ENCODE measurements at regions not wholly inside any gene's neighbourhood (a gene's known extent, or its start where the extent isn't known, plus 50 kb on each side); places are given as distances from the start of the nearest gene placed in this dataset.

GRCh38 chr9:30459156-30459555 lies 1925.3 kb upstream of the ACO1 start:
- dilution Hi-C loops (cut with HindIII; ENCODE audit: low sequenced_read_pairs, unreplicated experiment), result no loop called here
- intact Hi-C loops (cut with micrococcal nuclease), result no loop called here

More at GRCh38 chr9:30459156-30459555, 1925.3 kb upstream of the ACO1 start:
- DNase-seq (no peak), ATAC-seq (ENCODE audit: low read depth) (no peak)
- Histone ChIP-seq H3K79me1 (ENCODE audit: low read depth in 1 of 2, low read length in 2 of 2) (no peaks in the 10 kb centered on the region), H3K18ac (ENCODE audit: low read depth, low read length) (no peak overlapping the region), H3K27me3 (ENCODE audit: control insufficient read depth, insufficient read depth, low read length) (no peaks in the 10 kb centered on the region), H2AK5ac (ENCODE audit: low read depth, low read length) (no peak overlapping the region), H3K23ac (ENCODE audit: low read depth, low read length) (no peak overlapping the region), H3K36me3 (ENCODE audit: control insufficient read depth, insufficient read depth, low read length) (no peaks in the 10 kb centered on the region), H2BK20ac (ENCODE audit: low read depth, low read length) (no peak overlapping the region), H2AFZ (replicated peaks; ENCODE audit: low read length, poor library complexity) (no peak overlapping the region), H3K9me1 (ENCODE audit: insufficient read depth, low read length) (no peaks in the 10 kb centered on the region), H3K27ac (ENCODE audit: insufficient read depth, low read length) (no peak overlapping the region), H4K5ac (ENCODE audit: low read depth, low read length) (no peak overlapping the region), H3K4me2 (ENCODE audit: low read depth, low read length) (no peak overlapping the region), H3K9me3 (ENCODE audit: control insufficient read depth, insufficient read depth, low read length) (no peaks in the 10 kb centered on the region), H2BK5ac (ENCODE audit: low read depth, low read length, poor library complexity, severe bottlenecking) (no peak overlapping the region), H4K91ac (ENCODE audit: insufficient read depth, low read depth, low read length) (no peak overlapping the region), H3K14ac (replicated peaks; ENCODE audit: low read depth, low read length) (no peak overlapping the region), H4K20me1 (ENCODE audit: insufficient read depth, low read length) (no peaks in the 10 kb centered on the region), H2BK120ac (ENCODE audit: low read depth, low read length) (no peak overlapping the region), H3K4me1 (ENCODE audit: control insufficient read depth, insufficient read depth, low read length) (no peaks in the 10 kb centered on the region), H3K56ac (ENCODE audit: extremely low read depth, insufficient read depth, low read length) (no peak overlapping the region), H3K9ac (ENCODE audit: low read depth, low read length) (no peak overlapping the region), H3K4me3 (ENCODE audit: insufficient read depth, low read depth, low read length) (no peak overlapping the region), H4K8ac (ENCODE audit: low read depth in 2 of 2, low read length in 2 of 2) (no peak overlapping the region), H2AK9ac (replicated peaks; ENCODE audit: low read depth, low read length, poor library complexity) (no peak overlapping the region), H3K4ac (ENCODE audit: low read depth, low read length) (no peak overlapping the region), H2BK15ac (ENCODE audit: low read depth, low read length) (no peak overlapping the region)
- ChIA-PET POLR2A (ENCODE audit: unreplicated experiment) (no interaction called here), CTCF (no interaction called here)
- BruUV-seq (replicated peaks), result no TSS peak
- TF ChIP-seq RCOR1 (IDR thresholded peaks at IDR 0.05; ENCODE audit: insufficient replicate concordance, low read length) (no peak), BHLHE40 (IDR thresholded peaks at IDR 0.05; ENCODE audit: low read depth, low read length) (no peak), USF2 (IDR thresholded peaks at IDR 0.05; ENCODE audit: low read depth, low read length) (no peak), CEBPB (IDR thresholded peaks at IDR 0.05; ENCODE audit: low read depth, low read length) (no peak), RFX5 (IDR thresholded peaks at IDR 0.05; ENCODE audit: low read depth, low read length) (no peak), SMC3 (IDR thresholded peaks at IDR 0.05; ENCODE audit: low read depth, low read length) (no peak), FOS (IDR thresholded peaks at IDR 0.05; ENCODE audit: low read depth, low read length) (no peak), CHD1 (IDR thresholded peaks at IDR 0.05; ENCODE audit: low read depth, low read length) (no peak), MXI1 (IDR thresholded peaks at IDR 0.05; ENCODE audit: borderline replicate concordance, low read depth, low read length) (no peak)
- TF ChIP-seq, protein P1, sequence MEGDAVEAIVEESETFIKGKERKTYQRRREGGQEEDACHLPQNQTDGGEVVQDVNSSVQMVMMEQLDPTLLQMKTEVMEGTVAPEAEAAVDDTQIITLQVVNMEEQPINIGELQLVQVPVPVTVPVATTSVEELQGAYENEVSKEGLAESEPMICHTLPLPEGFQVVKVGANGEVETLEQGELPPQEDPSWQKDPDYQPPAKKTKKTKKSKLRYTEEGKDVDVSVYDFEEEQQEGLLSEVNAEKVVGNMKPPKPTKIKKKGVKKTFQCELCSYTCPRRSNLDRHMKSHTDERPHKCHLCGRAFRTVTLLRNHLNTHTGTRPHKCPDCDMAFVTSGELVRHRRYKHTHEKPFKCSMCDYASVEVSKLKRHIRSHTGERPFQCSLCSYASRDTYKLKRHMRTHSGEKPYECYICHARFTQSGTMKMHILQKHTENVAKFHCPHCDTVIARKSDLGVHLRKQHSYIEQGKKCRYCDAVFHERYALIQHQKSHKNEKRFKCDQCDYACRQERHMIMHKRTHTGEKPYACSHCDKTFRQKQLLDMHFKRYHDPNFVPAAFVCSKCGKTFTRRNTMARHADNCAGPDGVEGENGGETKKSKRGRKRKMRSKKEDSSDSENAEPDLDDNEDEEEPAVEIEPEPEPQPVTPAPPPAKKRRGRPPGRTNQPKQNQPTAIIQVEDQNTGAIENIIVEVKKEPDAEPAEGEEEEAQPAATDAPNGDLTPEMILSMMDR (conservative IDR thresholded peaks at IDR 0.05; ENCODE audit: low read depth, low read length), result no peak
- TF ChIP-seq, protein P2, sequence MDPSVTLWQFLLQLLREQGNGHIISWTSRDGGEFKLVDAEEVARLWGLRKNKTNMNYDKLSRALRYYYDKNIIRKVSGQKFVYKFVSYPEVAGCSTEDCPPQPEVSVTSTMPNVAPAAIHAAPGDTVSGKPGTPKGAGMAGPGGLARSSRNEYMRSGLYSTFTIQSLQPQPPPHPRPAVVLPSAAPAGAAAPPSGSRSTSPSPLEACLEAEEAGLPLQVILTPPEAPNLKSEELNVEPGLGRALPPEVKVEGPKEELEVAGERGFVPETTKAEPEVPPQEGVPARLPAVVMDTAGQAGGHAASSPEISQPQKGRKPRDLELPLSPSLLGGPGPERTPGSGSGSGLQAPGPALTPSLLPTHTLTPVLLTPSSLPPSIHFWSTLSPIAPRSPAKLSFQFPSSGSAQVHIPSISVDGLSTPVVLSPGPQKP (IDR thresholded peaks at IDR 0.05; ENCODE audit: borderline replicate concordance, low read depth, low read length), result no peak
- in situ Hi-C loops (cut with MboI; ENCODE audit: low sequenced_read_pairs), result no loop called here
- no CpG with 5 or more reads among the region's 2 CpGs for WGBS, 2 experiments (ENCODE audit: extremely low coverage in 2 of 2, insufficient read length in 1 of 2)
